Sigmoid colon (tissue), 4 donors: ENCODE measurements at regions not wholly inside any gene's neighbourhood (a gene's known extent, or its start where the extent isn't known, plus 50 kb on each side); places are given as distances from the start of the nearest gene placed in this dataset.

Source experiments
- EP300 ChIP-seq, 4 donors: sonication (generic); formaldehyde crosslinking; IDR thresholded peaks; one replicate each; pipeline ENCODE4 v1.6.1; 2017; ENCODE audit warnings: antibody characterized with exemption in 4 of 4
- POLR2A ChIP-seq, 2 donors: fragments of 450-650 bp; IDR thresholded peaks; one replicate each; pipeline ENCODE4 v1.6.1; 2016; ENCODE audit warnings: antibody characterized with exemption in 2 of 2, mild to moderate bottlenecking in 2 of 2, moderate library complexity in 2 of 2
- POLR2AphosphoS5 ChIP-seq, 4 donors: sonication (generic); formaldehyde crosslinking; IDR thresholded peaks; one replicate each; pipeline ENCODE4 v1.6.1; 2017; ENCODE audit warnings: antibody characterized with exemption in 4 of 4
- TF ChIP-seq, protein P1 (sequence below), 4 experiments: fragments of 450-650 bp in 3 of 4; fragments of 200-600 bp in 1 of 4; IDR thresholded peaks; one replicate each; pipeline ENCODE4 v1.5.1; 2016 to 2019; ENCODE audit warnings: antibody characterized with exemption in 4 of 4, mild to moderate bottlenecking in 3 of 4, moderate library complexity in 2 of 4

- TF ChIP-seq POLR2AphosphoS5 (IDR thresholded peaks at IDR 0.05) (no peak), POLR2A (IDR thresholded peaks at IDR 0.05) (no peak), EP300 (IDR thresholded peaks at IDR 0.05) (no peak)
- TF ChIP-seq, protein P1, sequence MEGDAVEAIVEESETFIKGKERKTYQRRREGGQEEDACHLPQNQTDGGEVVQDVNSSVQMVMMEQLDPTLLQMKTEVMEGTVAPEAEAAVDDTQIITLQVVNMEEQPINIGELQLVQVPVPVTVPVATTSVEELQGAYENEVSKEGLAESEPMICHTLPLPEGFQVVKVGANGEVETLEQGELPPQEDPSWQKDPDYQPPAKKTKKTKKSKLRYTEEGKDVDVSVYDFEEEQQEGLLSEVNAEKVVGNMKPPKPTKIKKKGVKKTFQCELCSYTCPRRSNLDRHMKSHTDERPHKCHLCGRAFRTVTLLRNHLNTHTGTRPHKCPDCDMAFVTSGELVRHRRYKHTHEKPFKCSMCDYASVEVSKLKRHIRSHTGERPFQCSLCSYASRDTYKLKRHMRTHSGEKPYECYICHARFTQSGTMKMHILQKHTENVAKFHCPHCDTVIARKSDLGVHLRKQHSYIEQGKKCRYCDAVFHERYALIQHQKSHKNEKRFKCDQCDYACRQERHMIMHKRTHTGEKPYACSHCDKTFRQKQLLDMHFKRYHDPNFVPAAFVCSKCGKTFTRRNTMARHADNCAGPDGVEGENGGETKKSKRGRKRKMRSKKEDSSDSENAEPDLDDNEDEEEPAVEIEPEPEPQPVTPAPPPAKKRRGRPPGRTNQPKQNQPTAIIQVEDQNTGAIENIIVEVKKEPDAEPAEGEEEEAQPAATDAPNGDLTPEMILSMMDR (IDR thresholded peaks at IDR 0.05) = no peak
Observed at GRCh38 chr2:129716781-129717559, 262.5 kb upstream of the RAB6C start.
